NK-92 (cell line): ENCODE measurements at regions not wholly inside any gene's neighbourhood (a gene's known extent, or its start where the extent isn't known, plus 50 kb on each side); places are given as distances from the start of the nearest gene placed in this dataset.

ENCODE experiments used
- DNase-seq: peaks from one replicate; lab custom pipeline; 2025; ENCODE audit not compliant: unreplicated experiment; lab: John Stamatoyannopoulos, UW

DNA sequence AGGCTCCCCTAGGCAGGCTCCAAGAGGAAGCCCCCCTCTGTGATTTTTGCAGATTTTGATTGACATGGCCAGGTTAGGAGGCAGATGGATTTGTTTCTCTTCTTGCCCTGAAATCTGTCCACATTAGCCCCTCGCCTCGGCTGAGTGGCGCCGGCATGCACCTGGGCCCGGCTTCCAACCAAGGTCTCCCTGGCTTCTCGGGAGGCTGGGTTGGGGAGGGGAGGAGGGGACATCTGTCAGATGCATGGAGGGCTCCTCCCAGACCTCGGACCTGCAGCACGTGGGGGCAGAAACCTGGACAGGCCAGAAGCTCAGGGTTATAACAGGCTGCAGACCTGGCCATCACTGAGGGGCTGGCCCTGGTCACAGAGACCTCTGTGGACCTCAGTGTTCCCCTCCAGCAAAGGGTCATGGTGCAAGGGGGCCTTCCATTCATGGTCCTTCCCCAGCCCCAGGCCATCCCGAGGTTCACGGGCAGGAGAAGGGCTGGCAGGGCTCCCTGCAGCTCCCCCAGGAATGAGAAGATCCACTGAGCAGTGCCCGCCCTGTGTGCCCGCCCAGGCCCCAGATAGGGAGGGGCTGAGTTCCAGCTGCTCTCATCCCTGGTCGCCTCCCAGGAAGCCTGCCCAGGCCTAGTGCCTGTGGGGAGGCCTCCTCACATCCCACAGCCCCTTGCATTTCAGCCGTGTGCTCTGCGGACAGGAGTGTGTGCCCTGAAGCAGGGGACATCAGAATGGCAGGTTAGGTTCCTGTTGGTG lies 747.8 kb downstream of the BRD1 start:
- no peak for DNase-seq

DNA sequence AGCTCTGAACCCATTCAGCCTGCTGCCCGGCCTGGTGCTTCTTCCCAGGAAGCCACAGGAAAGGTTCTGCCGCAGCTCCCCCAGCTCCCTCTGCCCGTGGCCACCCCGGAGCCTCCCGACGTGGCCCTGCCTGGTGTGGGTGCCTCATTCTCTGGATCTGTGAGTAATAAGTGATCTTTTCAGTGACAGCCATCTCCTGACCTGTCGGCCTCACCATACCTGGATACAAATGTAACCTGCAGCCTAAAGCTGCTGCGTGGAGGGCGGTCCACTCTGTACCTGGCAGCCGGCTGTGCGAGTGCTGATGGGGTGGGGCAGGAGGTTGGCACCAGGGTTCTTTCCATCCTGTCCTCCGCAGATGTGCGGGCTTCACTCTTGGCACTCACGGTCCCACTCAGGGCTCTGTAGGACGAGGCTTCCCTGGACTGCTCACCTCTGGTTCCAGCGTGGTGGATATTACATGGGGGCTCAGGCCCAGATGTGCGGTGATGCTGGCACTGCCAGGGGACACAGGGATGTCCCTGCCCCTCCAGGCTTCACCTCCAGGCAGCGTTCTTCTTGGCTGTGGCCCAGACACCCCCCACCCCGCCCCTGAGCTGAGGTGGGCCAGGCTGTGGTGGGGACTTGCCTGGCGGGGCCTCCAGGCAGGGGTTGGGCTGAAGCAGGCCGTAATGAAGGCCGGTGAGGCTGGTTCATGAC lies 748.5 kb downstream of the BRD1 start:
- no peak for DNase-seq

DNA sequence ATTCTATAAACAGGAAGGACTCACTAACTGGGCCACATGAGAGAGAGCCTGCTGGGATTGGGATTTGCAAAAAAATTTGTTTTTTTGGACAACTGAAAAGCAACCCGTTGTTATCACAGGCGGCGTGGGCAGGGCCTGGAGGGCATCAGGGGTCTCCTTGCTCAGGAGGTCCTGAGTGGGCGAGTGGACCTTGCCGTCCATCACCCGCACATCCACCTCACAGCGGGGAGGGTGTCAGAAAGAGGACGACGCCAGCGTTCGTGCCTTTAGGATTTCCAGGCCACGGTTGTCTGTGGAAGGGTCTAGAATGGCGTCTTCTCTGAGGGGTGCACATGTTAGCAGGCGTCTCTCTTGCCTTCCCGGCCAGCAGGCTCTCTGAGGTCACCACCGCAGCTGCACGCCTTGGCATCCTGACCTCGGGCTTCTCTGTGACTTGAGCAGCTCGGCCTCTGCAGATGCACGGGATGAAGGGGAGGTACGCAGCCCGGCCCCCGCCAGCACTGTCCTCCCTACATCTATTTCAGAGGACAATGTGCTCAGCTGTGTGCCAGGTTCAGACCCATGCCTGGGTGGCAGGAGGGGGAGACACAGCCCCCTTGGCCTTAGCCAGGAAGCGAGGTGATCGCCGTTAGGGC lies 749.5 kb downstream of the BRD1 start:
- DNase-seq: no peak

DNA sequence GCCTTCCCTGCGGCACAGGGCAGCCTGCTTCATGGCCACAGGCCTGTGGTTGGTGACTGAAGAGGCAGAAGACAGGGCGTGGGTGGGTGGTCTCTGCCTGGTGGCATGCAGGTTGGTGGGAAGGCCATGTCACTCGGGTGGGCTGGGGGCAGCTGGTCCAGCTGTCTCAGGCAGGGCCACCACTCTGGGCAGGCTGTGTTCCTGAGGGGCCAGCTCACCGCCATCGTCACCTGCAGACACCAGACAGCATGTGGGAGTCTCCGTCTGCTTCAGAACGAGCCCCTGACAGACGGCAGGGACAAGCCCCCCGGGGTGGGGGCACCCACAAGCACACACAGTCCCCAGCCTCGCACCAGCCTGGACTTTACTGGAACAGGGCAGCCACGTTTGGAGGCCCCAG lies 750.1 kb downstream of the BRD1 start:
- no peak for DNase-seq

DNA sequence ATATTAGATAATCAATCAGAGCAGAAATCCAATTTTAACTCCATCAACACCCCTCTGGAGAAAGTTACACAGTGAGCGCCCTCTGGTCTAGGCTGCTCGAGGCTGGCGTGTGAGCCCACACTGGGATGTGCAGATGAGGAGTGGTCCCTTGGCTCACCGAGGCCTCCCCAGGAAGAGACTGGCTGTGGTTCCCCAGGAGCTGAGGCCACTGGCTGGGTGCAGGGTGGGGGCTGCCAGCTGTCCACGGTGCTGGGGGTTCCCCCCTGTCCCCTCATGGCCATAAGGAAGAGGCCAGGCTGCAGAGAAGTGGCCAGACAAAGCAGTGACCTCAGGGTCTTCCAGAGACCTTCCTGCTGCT lies 750.7 kb downstream of the BRD1 start:
- no peak for DNase-seq

DNA sequence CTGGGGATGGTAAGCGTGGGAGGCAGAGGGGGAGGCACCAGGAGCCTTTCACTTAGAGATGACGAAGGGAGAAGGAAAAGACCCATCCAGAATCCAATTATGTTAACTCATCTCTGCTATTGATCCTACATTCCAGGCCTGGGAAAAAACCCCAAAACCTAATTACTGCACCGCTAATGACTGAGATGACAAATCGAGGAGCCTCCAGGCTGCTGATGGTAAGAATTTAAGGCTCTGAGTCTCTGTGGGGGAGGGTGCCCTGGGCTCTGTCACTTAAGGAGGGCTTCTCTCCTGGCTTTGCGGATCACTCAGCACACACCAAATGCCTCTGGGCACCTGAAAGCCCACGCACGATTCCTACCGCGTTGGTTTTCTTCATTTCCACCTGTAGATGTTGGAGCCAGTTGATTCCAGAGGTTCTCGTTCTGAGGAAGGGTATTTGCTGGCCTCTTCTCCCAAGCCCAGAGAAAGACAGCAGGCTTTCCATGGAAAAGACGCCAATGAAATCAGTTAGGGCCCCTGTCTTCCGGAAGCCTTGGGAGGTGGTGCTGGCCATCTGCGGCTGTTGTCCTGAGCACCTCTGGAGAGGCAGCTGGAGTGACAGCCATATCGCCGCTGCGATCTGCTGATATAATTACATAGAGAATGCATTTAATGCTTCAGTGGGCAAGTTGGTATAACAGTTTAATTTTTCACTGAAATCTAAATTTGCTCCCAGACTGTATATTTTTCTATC lies 751.2 kb downstream of the BRD1 start:
- no peak for DNase-seq

DNA sequence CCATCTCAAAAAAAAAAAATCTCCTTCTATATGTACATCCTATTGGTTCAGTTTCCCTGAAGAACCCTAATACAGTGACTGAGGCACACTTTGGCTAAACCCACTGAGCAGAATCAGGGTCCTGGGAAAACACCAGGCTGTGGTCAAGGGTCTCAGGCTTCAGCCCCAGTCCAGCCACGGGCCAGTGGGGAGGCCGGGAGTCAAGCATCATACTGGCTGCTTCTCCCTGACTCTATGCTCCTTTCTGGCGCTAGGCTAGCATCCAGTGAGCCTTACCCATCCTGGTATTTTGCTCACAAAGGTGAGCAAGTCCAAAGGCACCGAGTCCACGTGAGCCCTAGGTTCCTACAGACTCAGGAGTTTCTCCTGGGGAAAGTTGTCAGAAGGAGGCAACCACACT lies 752.5 kb downstream of the BRD1 start:
- DNase-seq: no peak

DNA sequence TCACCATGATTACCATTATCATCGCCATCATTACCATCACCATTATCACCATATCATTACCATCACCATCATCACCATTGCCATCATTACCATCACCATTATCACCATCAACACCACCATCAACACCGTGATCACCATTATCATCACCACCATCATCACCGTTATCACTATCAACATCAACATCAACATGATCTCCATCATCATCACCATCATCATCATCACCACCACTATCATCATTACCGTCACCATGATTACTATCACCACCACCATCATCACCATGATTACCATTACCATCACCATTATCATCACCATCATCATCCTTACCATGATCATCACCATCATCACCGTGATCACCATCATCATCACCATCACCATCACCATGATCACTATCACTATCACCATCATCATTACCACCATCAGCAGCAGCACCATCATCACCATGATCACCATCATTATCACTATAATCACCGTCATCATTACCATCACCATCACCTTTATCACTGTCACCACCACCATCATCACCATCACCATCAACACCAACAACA lies 753.7 kb downstream of the BRD1 start:
- no peak for DNase-seq

DNA sequence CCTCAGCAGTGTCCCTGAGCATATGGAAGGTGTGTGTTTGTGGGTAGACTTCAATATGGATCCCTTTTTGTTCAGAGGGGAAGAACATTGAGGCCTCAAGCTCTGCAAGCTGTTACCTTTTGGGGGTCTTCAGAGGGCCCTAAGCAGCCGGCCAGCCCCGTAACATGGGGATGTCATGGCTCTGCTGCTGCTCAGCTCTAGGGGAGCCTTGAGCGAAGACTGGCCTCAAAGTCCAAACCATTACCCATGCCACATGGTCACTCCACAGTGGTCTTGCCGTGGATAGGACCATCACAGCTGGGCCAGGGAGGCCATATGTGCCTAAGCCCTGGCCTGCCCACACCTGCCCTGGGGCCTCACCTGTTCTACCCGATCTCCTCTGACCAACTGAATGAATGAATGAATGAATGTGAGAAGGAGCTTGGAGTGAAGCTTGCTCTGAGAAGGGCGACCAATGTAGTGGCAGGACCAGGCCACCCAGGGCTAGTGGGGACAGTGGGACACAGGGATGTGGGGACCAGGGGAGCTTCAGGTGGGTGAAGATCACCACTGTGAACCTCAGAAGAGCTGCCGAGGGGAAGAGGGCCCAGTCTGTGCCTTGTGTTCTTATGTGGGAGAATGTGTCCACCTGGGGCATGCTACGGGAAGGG lies 754.6 kb downstream of the BRD1 start:
- DNase-seq: no peak

DNA sequence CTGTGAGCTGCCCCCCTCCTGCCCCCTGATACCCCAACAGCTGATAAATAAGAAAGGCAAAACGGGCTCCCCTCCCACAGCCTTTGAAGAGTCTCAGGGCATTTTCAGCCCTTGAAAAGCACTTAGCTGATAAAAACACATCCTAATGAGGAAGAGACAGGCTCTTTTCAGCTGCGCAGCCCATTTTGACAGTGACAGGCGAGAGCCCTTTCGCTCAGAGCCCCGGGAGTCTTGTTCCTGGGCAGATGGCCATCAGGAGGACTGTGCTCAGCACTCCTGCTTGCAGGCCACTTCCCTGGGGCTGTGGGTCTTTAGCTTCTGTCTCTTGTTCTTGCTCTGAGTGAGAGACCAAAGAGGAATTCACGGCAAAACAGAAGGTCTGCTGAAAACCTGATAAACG lies 757.2 kb downstream of the BRD1 start:
- DNase-seq: no peak

DNA sequence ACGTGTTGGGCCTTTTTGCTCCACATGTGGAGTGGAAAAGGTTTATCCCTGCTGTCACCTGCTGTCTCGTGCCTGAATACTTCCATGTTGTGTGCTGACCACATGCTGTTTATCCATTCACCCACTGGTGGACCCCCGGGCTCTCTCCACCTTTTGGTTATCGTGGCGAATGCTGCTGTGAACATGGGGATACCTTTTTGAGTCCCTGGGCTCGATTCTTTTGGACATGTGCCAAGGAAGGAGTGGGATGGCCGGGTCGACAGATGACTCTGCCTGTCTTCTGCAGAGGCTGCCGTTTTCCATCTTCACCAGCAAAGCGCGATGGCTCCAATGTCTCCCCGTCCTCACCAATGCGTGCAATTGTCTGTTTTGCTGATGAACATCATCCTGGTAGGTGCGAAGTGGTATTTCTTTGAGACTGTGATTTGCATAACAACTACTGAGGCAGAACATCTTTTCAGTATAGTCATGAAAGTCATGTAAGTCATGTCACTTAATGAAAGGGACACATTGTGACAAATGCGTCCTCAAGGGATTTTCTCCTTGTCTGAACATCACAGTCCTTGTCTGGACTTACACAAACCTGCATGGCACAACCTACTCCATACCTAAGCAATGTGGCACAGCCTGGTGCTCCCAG lies 758.7 kb downstream of the BRD1 start:
- DNase-seq: no peak

DNA sequence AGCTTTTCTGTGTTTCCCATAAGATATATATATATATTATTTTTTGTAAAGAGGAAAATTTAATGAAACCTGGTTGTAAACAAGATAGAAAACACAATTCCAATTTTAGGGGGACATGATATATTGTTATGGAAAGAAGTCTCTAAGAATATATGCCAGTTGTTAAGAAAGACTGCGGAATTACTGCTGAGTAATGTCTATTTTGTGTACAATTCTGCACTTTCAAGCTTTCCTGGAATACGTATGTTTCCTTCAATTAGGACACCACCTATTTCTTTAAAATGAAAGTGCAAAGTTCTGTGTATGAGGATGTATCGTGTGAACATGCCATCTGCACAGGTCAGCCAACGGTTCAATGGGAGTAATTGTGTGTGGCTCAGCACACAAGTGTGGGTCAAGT lies 760.2 kb downstream of the BRD1 start:
- no peak for DNase-seq

DNA sequence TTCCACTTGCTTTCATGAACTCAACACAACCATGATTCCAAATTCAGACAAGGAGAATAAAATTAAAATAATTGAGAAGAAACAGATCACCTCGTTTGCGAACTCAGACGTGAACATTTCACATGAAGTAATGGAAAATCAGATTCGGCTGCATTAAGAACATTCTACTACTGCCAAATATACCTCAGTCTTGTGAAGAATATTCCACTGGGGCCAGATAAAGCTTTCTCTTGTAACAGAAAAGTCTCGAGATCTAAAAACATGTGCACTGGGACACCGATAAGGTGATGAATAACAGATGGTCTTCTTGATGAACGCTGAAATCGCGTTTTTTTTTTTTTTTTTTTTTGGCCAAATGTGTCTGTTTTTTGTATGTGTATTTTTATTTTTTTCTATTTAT lies 761.1 kb downstream of the BRD1 start:
- DNase-seq: no peak

DNA sequence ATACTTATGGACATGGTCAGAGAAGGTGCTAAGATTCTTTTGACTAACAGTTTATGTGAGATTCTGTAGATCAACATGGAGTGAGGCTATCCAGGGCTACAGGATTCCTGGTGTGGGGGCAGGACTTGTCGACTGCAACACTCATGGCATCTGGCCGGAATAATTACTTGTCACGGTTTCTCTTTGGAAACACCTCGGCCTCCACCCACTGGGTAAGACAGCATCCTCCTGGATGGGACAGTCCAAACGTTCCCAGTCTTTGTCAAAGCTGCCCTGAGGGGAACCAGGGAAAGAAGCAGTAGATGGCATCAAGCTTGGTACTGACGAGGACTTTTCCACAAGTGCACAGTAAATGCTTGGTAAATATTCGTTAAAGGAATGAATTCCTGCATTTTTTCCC lies 762.8 kb downstream of the BRD1 start:
- DNase-seq: no peak

DNA sequence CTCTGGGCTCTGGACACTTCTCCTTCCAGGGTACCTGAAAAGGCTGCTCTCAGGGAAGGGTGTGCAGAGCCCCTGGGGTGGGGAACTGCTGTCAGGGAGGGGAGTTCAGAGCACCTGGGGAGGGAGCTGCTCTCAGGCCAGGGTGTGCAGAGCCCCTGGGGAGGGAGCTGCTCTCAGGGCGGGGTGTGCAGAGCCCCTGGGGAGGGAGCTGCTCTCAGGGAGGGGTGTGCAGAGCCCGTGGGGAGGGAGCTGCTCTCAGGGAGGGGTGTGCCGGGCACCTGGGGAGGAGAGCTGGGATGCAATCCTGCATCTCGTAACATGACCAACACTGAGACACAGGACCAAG lies 764.2 kb downstream of the BRD1 start:
- DNase-seq: no peak

DNA sequence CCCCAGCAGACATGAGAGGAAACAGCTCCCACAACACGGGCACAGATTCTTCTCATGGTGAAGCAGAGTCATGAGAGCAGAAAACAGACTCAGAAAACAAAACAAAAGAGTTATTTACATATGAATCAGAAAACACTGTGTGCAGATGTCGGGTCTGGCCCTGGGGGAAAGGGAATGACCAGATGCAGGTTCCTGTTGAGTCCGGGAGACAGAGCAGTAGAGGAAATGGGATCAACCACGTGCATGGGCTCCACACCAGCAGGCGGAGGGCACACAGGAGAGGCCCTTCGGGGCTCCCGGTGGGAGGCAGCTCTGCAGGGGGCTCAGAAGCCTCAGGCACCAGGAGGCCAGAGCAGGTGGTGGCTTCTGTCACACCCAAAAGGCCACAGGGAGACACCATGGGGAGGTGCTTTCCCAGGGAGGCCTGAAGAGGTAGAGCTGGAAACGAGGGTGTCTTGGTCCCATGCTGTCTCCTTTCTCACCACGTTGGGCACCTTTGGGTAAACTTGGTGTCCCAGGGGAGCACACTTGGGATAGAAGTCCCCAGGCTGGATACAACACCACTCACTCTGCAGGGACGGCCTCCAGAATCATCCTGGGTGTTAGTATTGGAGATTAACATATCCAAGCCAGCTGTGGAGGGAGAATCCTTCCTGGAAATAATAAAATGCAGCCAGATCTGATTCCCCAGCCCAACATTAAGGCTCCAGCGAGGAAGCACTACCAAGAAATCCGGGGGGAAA lies 764.7 kb downstream of the BRD1 start:
- DNase-seq: no peak

DNA sequence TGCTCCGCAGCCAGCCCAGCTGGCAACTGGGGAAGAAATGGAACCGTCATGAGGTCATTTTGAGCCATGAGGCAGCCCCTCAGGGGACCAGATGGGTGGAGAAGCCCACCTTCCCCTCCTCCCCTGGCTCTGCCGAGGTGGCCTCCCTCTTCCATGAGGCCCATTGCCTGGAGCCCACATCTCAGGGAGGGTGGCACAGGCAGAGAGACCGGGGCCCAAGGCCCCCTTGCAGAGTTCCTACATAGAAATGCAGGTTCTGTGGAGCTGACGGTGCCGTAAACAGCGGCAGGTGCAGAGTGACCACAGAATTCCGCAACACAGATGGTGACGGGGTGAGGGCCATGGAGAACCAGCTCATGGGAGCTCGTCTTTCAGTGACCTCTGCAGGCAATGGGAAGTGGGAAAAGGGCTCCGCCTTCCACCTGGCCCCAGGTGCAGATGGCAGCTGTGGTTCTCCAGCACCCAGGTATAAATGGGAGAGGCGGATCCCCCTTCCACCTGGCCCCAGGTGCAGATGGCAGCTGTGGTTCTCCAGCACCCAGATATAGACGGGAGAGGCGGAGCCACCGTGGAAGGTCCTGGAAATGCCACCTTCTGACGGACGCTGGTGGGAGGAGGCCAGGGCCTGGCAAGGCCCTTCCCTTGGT lies 765.4 kb downstream of the BRD1 start:
- DNase-seq: no peak

DNA sequence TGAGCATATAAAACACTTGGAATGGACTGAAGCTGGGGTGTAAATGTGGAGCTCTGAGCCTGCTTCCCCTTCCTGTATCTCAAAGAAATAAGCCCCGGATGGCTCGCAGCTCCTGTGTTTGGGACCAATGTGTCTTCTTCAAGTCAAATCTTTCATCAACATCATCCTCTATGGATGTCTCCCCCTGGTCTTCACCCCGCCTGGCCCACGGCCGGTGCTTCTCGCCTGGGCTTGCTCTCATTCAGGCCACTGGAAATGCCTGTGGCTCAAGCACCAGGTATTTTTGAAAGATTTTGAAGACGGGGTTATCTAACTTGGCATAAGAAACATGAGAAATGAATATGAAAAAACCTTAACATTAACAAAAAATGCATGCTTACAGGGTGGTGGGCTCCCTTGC lies 769.8 kb downstream of the BRD1 start:
- DNase-seq: no peak

DNA sequence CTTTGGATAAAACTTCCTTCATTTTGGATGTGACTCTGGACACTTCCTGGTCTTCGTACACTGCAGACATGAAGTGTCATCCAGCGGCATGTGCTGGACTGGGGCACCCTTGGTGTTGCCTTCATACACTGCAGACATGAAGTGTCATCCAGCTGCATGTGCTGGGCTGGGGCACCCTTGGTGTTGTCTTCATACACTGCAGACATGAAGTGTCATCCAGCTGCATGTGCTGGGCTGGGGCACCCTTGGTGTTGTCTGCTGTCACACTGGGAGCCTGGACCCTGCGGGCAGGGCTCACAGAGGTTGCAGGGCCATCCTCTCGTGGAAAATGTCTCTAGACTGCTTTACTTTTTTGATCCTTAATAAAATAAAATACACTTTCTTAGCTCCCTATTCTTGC lies 771.4 kb downstream of the BRD1 start:
- no peak for DNase-seq
